GM20000 (cell line): ENCODE measurements at regions not wholly inside any gene's neighbourhood (a gene's known extent, or its start where the extent isn't known, plus 50 kb on each side); places are given as distances from the start of the nearest gene placed in this dataset.

Experiments
- DNase-seq: peaks from one replicate; pipeline ENCODE4 v3.0.0; 2012; ENCODE audit warnings: low spot score
- CTCF ChIP-seq: IDR thresholded peaks from 2 replicates; pipeline ENCODE4 v1.5.1; 2012; ENCODE audit warnings: mild to moderate bottlenecking, control low read depth; ENCODE audit errors: extremely low read depth, missing control alignments

GRCh38 chr12:14111230-14111865 is 129.9 kb upstream of the GRIN2B start:
- peak; percentile 56 for DNase-seq
- TF ChIP-seq CTCF = peak; percentile 30

GRCh38 chr12:14113031-14113430 is 131.6 kb upstream of the GRIN2B start:
- DNase-seq = no peak
- no peak for TF ChIP-seq CTCF

- no peak for DNase-seq
- TF ChIP-seq CTCF = no peak
Observed at GRCh38 chr12:14126692-14127091, 145.3 kb upstream of the GRIN2B start.

- no peak for DNase-seq
- no peak for TF ChIP-seq CTCF
Observed at GRCh38 chr12:14129611-14130195, 148.3 kb upstream of the GRIN2B start.

GRCh38 chr12:14135996-14136395 is 154.6 kb upstream of the GRIN2B start:
- no peak for TF ChIP-seq CTCF

GRCh38 chr12:14138495-14138894 is 157.1 kb upstream of the GRIN2B start:
- DNase-seq = no peak

More at GRCh38 chr12:14135996-14136395, 154.6 kb upstream of the GRIN2B start:
- DNase-seq = no peak

More at GRCh38 chr12:14138495-14138894, 157.1 kb upstream of the GRIN2B start:
- TF ChIP-seq CTCF = no peak
